ENCODE measurements at regions not wholly inside any gene's neighbourhood (a gene's known extent, or its start where the extent isn't known, plus 50 kb on each side); places are given as distances from the start of the nearest gene placed in this dataset.

DNA sequence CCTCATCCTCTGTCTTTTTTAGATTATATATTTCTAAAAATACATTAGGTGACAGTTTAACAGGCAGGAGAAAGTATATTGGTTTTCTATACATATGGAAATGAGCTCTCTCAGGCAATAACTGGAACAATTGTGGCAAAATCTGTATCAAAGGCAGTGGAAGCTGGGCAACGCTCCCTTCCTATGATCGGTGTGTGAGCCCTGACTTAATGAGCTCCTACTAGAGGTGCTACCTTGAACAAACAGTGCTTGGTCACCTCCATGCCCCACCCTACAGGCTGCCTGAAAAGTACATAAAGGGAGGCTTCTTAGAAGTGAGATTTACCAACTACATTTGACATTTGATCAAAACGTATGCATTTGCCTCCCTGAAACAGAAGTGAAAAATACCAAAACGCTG is 185.3 kb downstream of the EFNB2 start:
- no peak for DNase-seq (ENCODE audit: low read depth)

DNA sequence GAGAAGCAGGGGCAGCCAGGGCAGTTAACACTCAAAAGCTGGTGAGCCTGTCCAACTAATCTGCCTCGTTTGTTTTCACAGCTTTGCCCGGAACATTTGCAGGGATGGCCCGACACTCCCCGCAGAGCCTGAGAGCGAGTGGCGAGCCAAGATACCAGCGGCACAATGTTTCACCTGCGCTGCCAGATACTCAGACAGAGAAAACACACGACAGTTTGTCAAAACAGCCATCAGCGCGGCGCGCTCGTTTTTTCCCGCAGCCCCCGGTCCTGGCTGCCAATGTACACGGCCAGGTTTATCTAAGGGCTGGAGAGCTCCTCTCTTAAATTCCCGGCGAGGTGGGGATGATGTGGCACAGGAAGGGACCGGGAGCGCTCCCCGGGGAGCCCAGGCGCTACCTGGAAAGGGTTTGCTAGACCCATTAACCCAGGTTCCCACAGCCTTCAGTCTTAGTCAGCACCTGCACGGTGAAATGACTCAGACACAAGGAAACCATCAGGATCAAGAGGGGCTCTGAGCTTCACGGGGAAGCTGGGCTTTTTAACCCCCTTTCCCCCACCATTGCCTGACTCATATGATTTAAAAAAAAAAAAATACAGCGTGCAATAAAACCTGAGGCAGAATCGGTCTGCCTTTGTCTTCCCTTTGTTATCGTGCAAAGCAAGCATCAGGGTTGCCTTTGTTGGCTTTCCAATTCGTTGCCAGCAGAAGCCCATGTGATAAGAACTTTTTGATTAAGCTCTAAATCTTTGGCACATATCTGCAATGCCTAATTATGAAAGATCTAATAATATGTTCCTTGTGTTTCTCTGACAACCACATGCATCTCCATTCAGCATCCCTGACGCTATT is 186.2 kb downstream of the EFNB2 start:
- DNase-seq (ENCODE audit: low read depth), result no peak

DNA sequence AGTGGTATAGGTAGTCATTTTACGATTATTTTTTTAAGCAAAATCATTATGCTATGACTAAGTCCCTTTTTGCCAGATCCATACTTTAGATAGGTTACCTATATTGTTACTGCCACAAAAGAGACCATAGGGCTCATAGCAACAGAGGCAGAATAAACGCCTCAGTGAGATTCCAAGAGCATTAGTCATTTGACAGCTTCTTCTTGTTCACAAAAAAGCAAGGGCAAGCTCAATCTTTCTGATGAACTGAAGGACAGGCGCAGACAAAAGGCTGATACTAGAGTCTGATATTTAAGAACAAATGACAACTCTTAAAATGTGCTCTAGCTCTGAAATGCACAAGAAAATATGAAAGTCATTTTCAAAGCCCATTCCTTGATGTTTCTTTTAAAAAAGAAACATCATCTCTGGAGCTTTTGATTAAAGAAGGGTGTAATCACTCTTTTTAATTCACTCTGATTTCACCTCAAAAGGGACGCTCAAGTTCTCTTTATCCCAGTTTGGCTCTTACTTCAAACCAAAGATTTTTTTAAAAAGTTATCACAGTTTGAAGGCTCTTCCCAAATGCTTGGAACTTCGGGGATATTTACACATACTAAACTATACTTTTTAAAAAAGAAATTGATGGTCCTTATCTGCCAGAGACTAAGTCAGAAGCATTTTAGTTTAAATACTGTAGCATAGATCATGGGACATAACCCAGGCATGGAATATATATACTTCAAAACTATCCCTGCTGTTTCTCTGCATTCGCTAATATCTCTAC is 187.2 kb downstream of the EFNB2 start:
- DNase-seq (ENCODE audit: low read depth), result no peak

DNA sequence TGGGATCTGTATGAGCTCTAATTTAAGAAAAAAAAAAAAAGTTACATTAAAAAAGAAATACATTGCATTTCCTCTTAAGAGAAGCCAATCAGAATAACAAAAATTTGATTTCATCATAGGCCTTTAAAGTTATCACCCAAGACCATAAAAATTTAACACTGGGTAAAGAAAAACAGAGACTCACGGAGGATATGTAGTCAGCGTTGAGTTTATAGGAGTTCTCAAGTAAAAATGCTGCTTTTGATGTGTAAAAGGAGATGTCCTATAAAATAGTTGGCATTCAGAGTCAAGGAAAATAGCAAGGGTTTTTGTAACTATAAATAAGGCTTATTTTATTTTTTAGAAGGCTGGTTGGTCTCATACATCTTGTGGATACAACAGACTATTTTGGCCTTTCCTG is 191.1 kb downstream of the EFNB2 start:
- no peak for DNase-seq (ENCODE audit: low read depth)

DNA sequence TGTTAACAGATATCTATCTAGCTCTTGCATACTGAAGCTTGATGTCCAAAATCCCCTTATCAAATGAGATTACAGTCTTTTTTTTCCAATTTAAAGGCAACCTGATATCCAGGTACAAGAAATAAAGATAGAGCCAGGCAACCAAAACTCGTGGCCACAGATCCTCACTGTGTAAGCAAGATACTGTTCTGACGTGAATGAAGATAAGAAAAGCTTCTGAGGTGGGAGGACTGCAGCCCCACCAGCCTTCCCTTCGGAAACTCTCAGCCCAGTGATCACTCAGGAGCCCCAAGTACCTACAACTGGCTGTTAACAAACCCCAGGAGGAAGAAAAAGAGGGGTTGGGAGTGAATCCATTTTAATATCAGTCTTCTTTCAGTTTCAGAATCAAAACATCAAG is 191.6 kb downstream of the EFNB2 start:
- DNase-seq (ENCODE audit: low read depth), result no peak

DNA sequence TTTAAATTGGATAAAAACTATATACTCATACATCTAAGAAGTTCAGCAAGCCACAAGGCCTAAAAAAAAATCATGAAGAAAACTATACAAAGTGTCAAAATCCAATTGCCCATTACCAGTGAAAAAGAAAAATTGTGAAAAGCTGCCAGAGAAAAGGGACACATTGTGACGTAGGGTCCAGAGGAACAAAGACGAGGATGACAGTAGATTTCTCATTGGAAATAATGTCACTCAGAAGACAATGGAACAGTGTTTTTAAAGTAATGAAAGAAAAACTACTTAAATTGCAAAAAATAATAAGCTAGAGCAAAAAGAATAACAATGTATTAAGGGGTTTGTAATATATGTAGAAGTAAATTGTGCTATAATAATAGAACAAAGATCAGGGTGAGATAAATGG is 195.2 kb downstream of the EFNB2 start:
- DNase-seq (ENCODE audit: low read depth), result no peak

DNA sequence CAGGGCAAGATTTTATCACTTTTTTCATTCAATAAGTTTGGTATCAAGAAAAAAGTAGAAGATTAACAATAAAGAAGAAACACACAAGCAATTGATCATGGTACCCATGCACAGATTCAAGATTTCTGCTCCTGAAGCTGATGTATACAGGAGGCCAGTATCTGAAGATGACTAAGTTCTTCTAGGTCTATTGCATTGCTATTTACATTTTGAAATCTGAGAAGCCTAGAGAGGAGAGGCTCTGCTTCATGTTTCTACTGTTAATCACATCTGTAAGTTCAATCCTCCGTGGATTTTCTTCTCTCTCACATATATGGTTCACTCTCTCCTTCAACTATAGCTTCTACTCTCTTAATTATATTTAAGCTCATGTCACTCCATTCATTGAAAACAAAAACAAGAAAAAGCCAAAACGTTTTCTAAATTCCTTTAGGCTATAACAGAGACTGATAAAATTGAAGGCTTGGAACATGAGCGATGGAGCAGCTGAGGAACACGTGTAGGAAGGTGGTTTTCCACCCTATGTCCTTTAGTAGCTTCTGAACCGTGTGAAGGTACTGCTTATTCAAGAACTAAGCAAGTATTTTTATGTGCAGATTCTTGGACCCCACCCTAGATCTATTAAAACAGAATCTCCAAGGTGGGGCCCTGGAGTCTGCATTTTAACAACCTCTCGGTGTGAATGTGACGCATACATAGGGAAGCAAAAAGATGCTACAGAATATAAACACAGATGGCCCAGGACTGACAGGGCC is 198.2 kb downstream of the EFNB2 start:
- DNase-seq (ENCODE audit: low read depth), result no peak

DNA sequence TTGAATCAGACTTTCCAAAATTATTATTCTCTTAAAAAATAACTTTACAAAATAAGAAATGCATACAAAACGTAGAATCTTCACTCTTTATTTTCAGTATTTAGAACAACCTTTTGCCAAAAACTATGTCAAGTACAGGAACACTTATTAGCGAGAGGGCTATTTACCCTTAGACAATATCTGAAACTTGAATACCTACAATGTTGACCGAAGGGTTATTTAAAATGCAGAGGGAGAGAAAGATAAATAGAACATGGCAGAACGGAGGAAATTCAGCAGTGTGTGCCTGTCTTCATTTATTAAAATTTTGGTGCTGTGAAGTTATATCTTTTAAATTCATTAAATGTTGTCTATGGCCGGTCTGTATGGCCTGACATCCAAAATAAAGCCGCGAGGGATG is 198.8 kb downstream of the EFNB2 start:
- DNase-seq (ENCODE audit: low read depth), result no peak

DNA sequence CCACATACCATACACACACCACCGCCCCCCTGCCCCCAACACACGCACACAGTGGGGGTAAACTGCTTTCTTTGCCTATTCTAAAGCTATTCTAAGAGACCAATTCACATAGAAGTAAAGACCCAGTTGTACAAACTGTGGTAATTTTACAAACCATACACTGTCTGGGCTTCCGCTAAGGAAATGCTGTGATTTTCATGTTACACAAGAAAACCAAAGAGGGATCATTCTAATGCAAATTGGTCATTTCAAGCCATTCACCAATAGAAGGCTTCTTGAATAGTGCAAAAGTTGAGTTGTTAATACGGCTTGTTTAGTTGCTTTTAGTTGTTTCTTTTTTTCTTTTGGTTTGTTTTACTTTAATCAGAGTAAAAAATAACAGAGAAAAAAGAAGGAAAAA is 202.8 kb downstream of the EFNB2 start:
- DNase-seq (ENCODE audit: low read depth), result no peak

DNA sequence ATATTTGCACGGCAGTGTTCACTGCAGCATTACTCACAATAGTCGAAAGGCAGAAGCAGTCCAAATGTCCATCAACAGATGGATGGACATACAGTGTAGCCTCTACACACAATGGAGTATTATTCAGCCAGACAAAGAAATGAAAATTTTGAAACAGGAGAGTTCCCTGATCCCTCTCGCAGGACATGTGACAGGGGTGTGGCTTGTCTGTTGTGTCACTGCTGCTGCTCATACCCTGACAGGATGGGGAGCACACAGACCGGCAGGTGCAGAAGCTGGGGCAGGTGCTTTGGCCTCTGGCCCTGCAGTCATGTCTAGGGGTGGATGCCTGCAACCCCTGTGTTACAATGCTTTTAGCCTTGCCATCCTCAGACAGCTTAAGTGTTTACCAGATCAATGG is 204.3 kb downstream of the EFNB2 start:
- no peak for DNase-seq (ENCODE audit: low read depth)

DNA sequence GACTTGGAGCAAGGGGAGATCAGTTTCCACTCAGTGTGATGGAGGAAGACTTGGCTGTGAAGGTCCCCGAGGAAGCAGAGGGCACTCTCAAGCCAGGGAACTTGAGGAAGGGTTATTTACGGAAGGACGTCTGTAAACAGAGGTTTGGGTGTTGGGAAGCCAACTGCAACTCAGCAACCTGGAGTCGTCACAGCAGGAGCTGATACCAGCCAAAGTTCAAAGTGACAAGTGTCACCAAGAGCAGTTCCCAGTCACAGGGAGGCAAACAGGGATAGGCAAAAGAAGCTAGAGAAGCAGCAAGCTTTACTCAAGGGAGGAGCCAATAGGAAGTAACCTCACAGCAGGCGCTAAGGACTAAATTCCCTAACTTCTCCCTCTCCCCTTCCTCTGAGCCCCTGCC is 205.5 kb downstream of the EFNB2 start:
- no peak for DNase-seq (ENCODE audit: low read depth)

DNA sequence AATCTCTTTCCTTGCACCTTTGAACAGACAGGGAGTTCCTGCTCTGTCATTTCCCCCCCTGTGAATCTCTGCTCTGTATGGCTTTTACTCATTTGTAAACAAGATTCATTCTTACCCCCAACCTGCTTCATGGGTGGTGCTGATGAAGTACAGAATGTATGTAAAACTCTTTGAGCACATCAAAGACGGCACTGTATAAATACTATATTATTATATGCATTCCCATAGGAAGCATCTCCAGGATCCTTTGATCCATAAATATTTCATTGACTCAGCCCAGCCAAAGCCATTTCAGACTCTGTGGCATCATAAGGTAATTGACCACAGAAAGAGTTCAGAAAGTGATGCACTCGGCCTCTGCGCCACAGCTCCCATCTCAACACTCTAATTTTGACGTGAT is 208.7 kb downstream of the EFNB2 start:
- no peak for DNase-seq (ENCODE audit: low read depth)

DNA sequence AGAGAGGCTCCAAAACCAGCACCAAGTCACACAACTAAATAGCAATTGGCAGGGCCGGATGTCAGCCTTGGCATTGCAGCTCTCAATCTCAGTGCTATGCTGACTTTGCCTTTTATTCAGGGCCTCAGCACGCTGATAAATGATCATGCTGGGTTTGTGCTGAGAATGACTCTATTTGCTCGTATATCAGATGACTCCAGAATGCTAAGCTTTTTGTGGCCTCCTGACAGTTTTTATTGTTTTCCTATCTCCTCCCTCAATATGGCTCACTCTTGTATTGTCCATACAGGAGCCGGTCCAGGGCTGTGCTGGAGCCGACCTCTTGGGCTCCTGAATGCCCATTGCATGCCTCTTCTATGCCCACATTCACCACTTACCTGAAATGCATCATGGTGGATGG is 211.0 kb downstream of the EFNB2 start:
- no peak for DNase-seq (ENCODE audit: low read depth)

DNA sequence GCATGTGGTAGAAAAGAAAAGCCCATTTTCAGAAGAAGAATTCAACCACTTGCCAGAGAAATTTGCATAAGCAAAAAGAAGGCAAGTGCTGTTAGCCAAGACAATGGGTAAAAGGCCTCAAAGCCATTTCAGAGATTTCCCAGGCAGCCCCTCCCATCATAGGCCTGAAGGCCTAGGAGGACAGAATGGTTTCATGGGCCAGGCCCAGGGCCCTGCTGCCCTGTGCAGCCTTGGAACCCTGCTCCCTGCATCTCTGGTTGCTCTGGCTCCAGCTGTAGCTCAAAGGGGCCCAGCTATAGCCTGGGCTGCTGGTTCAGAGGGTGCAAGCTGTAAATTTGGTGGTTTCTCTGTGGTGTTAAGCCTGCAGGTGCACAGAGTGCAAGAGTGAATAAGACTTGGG is 212.8 kb downstream of the EFNB2 start:
- no peak for DNase-seq (ENCODE audit: low read depth)

DNA sequence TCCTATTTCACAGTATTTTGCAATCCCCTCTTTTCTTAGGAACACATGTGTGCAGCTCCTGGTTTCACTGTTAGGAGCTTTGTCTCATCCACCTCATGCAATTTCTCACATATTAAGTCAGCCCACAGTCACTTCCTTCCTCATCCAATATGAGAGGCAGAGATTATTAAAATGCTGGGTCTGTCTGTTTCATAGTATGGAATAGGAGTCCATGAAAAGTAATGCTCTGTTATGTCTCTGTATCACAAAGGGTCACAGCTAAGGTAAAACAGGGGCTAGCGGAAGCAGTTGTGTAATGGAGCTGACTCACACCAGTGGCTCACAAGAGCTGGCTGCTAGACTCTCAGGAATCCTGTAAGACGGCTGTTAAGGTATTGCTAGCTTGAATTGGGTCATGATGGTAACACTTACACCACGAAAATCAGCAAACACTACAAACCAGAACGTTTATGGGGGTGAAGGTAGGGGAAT is 216.5 kb downstream of the EFNB2 start:
- no peak for DNase-seq (ENCODE audit: low read depth)

DNA sequence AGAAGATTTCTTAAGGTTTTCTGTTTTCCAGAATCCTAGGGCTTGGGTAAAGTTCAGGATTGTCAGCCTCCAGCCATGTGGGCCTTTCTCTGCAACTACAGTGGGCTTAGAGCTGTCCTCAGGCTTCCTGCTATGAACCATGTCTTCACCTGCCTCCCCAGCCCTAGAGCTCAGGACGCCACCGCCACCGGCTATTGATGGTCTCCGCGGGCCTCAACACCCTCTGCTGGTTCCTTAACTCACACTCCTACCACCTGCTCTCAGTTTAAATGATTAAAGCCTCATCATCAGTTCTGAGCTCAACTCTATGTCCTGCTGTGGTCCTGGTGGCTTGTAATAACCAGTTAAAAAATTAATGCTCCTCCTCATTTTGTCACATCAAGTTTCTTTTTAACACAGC is 221.0 kb downstream of the EFNB2 start:
- no peak for DNase-seq (ENCODE audit: low read depth)

DNA sequence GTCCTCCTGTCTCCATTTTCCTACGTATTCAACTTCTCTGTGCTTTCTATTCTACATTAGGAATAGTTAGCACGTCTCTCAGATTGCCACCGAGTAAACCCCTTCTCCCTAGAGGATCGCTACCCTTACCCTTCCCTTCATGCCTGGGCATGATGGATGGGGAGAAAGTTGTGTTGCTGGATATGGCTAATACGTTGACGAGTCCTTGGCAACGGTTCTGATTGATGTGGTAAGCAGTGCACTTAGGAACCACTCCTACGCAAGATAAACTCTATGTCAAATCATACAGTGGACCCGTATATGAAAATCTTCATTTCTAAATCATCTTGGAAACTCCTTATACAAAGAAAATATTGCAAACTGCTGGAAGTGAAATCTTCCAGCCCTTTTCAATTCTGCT is 224.5 kb downstream of the EFNB2 start:
- no peak for DNase-seq (ENCODE audit: low read depth)

DNA sequence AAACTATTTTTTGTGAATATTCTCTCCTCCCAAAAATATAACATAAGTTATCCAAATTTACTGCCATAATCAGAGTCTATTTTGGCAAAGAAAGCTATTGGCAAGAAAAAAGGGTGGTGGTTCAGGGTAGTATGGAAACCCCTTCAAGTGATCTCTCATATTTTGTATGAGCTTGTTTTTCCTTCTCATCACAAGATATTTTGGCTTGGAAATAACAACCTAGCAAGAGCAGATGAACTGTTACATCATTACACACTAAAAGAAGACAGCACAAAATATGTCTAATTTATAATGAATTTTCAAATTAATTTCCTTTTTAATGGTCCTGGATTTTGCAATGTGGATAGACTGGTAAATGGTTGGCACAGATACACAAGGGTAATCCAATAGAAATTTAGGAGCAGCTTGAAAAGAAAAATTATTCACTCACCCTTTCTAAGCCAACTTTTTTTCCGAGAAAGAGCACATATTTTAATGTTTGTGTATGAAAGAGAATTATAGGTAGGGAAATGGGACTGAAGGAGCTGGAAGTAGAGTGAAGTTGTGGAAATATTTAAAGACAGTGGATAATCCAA is 225.1 kb downstream of the EFNB2 start:
- DNase-seq (ENCODE audit: low read depth), result no peak

DNA sequence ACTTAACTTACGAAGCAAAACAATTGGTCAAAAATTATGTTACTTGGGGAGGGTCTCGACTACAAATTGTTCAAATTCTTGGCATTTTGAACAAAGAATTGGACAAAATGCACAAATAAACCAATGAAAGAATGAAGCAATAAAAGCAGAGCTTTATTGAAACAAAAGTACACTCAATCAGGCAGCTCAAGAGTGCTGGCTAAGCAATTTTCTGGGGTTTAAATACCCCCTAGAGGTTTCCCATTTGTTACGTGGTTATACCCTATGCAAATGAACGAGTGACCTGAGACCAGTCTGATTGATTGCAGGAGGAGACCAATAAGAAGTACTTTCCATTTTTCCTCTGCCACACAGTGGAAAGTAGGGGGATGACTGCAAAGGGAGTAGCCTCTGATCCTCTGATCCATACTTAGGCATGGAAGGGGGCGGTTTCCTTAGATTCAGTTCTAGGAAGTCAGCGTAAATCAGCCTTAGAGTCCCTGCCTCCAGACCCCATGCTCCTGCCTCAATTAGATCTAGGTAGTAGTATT is 228.6 kb downstream of the EFNB2 start:
- DNase-seq (ENCODE audit: low read depth), result no peak

DNA sequence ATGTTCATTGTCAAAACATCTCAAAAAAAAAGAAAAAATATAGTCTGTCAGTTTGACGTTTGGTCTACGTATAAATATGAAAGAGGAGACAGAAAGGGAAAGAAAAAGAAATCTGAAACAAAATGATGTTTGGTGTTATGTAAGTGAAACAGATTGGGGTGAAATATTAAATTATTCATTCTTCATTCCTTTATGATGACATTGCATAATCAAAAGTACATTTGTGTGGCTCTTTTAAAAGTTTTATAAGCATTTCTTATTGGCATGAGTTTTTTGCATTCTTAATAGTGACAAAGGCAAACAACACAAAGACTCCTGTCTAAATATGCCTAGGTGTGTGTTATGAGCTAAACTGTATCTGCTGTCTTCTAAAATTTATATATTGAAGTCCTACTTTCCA is 232.6 kb downstream of the EFNB2 start:
- DNase-seq (ENCODE audit: low read depth), result no peak

DNA sequence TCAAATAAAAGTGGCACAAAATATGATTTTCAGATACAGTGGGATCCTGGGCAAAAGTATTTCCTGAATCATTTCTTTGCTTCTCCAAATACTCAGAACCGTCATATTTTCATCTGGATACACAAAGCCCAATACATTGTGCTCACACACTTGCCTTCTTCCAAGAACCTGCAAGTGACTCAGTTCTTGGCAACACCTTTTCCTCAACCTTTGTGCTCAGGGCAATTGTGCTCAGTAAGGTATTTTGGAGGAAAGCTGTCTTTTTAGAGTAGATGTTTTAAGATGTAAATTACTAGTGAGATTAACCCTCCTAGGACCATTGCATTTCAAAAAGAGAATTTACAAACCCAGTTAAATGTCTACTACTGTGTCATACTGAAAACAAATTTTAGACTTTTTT is 233.5 kb downstream of the EFNB2 start:
- DNase-seq (ENCODE audit: low read depth), result no peak

DNA sequence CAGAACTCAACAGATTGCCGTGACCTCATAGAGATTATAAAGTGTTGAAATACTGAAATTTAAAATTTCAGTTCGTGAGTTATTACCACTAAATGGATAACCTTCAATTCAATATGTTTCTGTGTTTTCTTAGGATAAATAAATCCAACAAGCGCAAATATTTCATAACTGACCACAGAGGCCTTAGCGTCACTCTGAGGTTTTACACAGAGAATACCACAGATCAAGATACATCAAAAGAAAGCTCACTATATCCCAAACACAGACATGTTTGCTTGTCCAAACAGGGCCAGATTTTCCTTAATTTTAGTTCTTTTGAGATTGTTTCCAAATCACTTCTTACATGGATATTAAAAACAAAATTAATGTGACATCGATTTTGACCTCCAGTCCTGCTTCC is 235.8 kb downstream of the EFNB2 start:
- no peak for DNase-seq (ENCODE audit: low read depth)

All from stimulated activated CD8-positive, alpha-beta memory T cell treated with anti-CD3 and anti-CD28 coated beads, Interleukin-7, amount 100 ng/mL, for 24 hours (primary cell).